Neural cell (in vitro differentiated cells): ENCODE measurements at regions not wholly inside any gene's neighbourhood (a gene's known extent, or its start where the extent isn't known, plus 50 kb on each side); places are given as distances from the start of the nearest gene placed in this dataset.

Source experiments
- H2AFZ ChIP-seq: fragments of 200-600, 300-800 bp; sonication (generic), shearing (Covaris generic); 2 replicates; pipeline ENCODE4 v1.6.0; 2014; ENCODE audit warnings: low read depth, mild to moderate bottlenecking, antibody characterized with exemption, low read length, moderate library complexity
- H3F3A ChIP-seq: fragments of 200-600 bp; shearing (Covaris generic); 2 replicates; pipeline ENCODE4 v1.6.1; 2016; ENCODE audit warnings: mild to moderate bottlenecking, moderate library complexity, mixed read lengths, antibody characterized with exemption, low read length; ENCODE audit not compliant: insufficient read depth, poor library complexity, severe bottlenecking
- H3K27ac ChIP-seq: fragments of 200-600, 300-800 bp; sonication (generic), shearing (Covaris generic); 2 replicates; pipeline ENCODE4 v1.5.1; 2014; ENCODE audit warnings: mild to moderate bottlenecking, low read length, moderate library complexity
- H3K27me3 ChIP-seq: fragments of 300-800, 200-600 bp; sonication (generic), shearing (Covaris generic); 2 replicates; pipeline ENCODE4 v1.6.0; 2014; ENCODE audit warnings: mild to moderate bottlenecking, low read depth, low read length, moderate library complexity; ENCODE audit not compliant: insufficient read depth
- H3K36me3 ChIP-seq: fragments of 300-800, 200-600 bp; sonication (generic), shearing (Covaris generic); 2 replicates; pipeline ENCODE4 v1.5.1; 2014; ENCODE audit warnings: mild to moderate bottlenecking, antibody characterized with exemption, low read length, moderate library complexity; ENCODE audit not compliant: insufficient read depth
- H3K4me2 ChIP-seq: fragments of 300-800, 200-600 bp; sonication (generic), shearing (Covaris generic); 2 replicates; pipeline ENCODE4 v1.6.0; 2014; ENCODE audit warnings: mild to moderate bottlenecking, low read length
- H3K4me3 ChIP-seq: fragments of 300-800, 200-600 bp; sonication (generic), shearing (Covaris generic); 2 replicates; pipeline ENCODE4 v1.5.1; 2014; ENCODE audit warnings: mild to moderate bottlenecking, low read length, moderate library complexity
- H3K79me2 ChIP-seq: fragments of 200-600 bp; shearing (Covaris generic); replicated peaks from 2 replicates; pipeline ENCODE4 v1.6.0; 2014; ENCODE audit warnings: mild to moderate bottlenecking, low read length, moderate library complexity; ENCODE audit not compliant: insufficient read depth
- H3K9ac ChIP-seq: fragments of 300-800, 200-600 bp; sonication (generic), shearing (Covaris generic); 2 replicates; pipeline ENCODE4 v1.6.1; 2016; ENCODE audit warnings: mild to moderate bottlenecking, low read length, mixed read lengths
- H3K9me2 ChIP-seq: fragments of 200-600 bp; shearing (Covaris generic); 2 replicates; pipeline ENCODE4 v1.6.1; 2016; ENCODE audit warnings: mild to moderate bottlenecking, low read length, mixed read lengths; ENCODE audit not compliant: insufficient read depth
- H3K9me3 ChIP-seq: fragments of 200-600, 300-800 bp; sonication (generic), shearing (Covaris generic); 2 replicates; pipeline ENCODE4 v1.6.1; 2016; ENCODE audit warnings: mild to moderate bottlenecking, mixed run types, low read length, moderate library complexity, mixed read lengths
- H4K20me1 ChIP-seq: fragments of 200-600 bp; shearing (Covaris generic); 2 replicates; pipeline ENCODE4 v1.6.1; 2016; ENCODE audit warnings: mild to moderate bottlenecking, mixed run types; ENCODE audit not compliant: insufficient read depth
- CTCF ChIP-seq: fragments of 450-650 bp; IDR thresholded peaks from 2 replicates; pipeline ENCODE4 v1.5.1; 2014; ENCODE audit warnings: antibody characterized with exemption, mild to moderate bottlenecking, moderate library complexity; ENCODE audit not compliant: poor library complexity, severe bottlenecking
- EP300 ChIP-seq: fragments of 450-650 bp; conservative IDR thresholded peaks from 2 replicates; pipeline ENCODE4 v1.6.1; 2014; ENCODE audit warnings: antibody characterized with exemption, mild to moderate bottlenecking, moderate library complexity; ENCODE audit not compliant: poor library complexity, severe bottlenecking
- EZH2 ChIP-seq: fragments of 200-600, 300-800 bp; shearing (Covaris generic), sonication (generic); IDR thresholded peaks from 2 replicates; pipeline ENCODE4 v1.6.1; 2014; ENCODE audit warnings: antibody characterized with exemption, low read length, borderline replicate concordance, mild to moderate bottlenecking; ENCODE audit not compliant: insufficient read depth, poor library complexity, severe bottlenecking
- MXI1 ChIP-seq: fragments of 450-650 bp; conservative IDR thresholded peaks from 2 replicates; pipeline ENCODE4 v1.6.1; 2014; ENCODE audit warnings: antibody characterized with exemption, mild to moderate bottlenecking; ENCODE audit not compliant: poor library complexity, severe bottlenecking
- POLR2AphosphoS5 ChIP-seq: IDR thresholded peaks from 2 replicates; pipeline ENCODE4 v1.6.1; 2012
- RAD21 ChIP-seq: fragments of 450-650 bp; conservative IDR thresholded peaks from 2 replicates; pipeline ENCODE4 v1.6.1; 2014; ENCODE audit warnings: antibody characterized with exemption, mild to moderate bottlenecking, moderate library complexity
- REST ChIP-seq: IDR thresholded peaks from 2 replicates; pipeline ENCODE4 v1.6.1; 2012; ENCODE audit warnings: borderline replicate concordance
- SMC3 ChIP-seq: fragments of 450-650 bp; conservative IDR thresholded peaks from 2 replicates; pipeline ENCODE4 v1.6.1; 2014; ENCODE audit warnings: antibody characterized with exemption, mild to moderate bottlenecking, moderate library complexity; ENCODE audit not compliant: poor library complexity
- TAF1 ChIP-seq: IDR thresholded peaks from 2 replicates; pipeline ENCODE4 v1.6.1; 2012; ENCODE audit warnings: low read depth

- Histone ChIP-seq H3K4me2 (no peak overlapping the region), H2AFZ (no peak overlapping the region), H3K9me3 (no peaks in the 10 kb centered on the region), H3K27me3 (no peaks in the 10 kb centered on the region), H3K36me3 (no peaks in the 10 kb centered on the region), H3K27ac (no peak overlapping the region), H3K79me2 (no peaks in the 10 kb centered on the region), H3K9ac (no peak overlapping the region), H3K9me2 (no peaks in the 10 kb centered on the region), H4K20me1 (no peaks in the 10 kb centered on the region), H3F3A (no peaks in the 10 kb centered on the region), H3K4me3 (no peak overlapping the region)
- TF ChIP-seq EZH2 (no peak), TAF1 (no peak), POLR2AphosphoS5 (no peak), CTCF (no peak), RAD21 (no peak), SMC3 (no peak), EP300 (no peak), MXI1 (no peak), REST (no peak)
Observed at GRCh38 chr2:196356332-196356731, 185.0 kb upstream of the STK17B start.

- Histone ChIP-seq H3K4me2 (no peak overlapping the region), H3K9me2 (no peaks in the 10 kb centered on the region), H3K27ac (no peak overlapping the region), H3K27me3 (no peaks in the 10 kb centered on the region), H3K79me2 (no peaks in the 10 kb centered on the region), H2AFZ (no peak overlapping the region), H3F3A (no peaks in the 10 kb centered on the region), H3K36me3 (no peaks in the 10 kb centered on the region), H3K9me3 (no peaks in the 10 kb centered on the region), H4K20me1 (no peaks in the 10 kb centered on the region), H3K4me3 (no peak overlapping the region), H3K9ac (no peak overlapping the region)
- TF ChIP-seq RAD21 (no peak), SMC3 (no peak), EP300 (no peak), TAF1 (no peak)
Observed at GRCh38 chr2:196360650-196361049, 189.3 kb upstream of the STK17B start.
